Fibroblast of lung (primary cell): ENCODE measurements at regions not wholly inside any gene's neighbourhood (a gene's known extent, or its start where the extent isn't known, plus 50 kb on each side); places are given as distances from the start of the nearest gene placed in this dataset.

Experiments used
- DNase-seq, 2 donors: peaks; one replicate each; pipeline versions ENCODE4 v3.0.0 to v3.0.0-alpha.2; 2010; ENCODE audit warnings: low read depth in 2 of 2
- H2AFZ ChIP-seq: 2 replicates; pipeline ENCODE4 v1.5.1; 2012; ENCODE audit warnings: low read length, control low read depth, inconsistent platforms
- H3K27ac ChIP-seq: 2 replicates; pipeline ENCODE4 v1.5.1; 2011; ENCODE audit warnings: low read length, control low read depth; ENCODE audit not compliant: insufficient read depth
- H3K27me3 ChIP-seq: 2 replicates; pipeline ENCODE4 v1.5.1; 2011; ENCODE audit warnings: mild to moderate bottlenecking, low read length; ENCODE audit not compliant: control insufficient read depth, insufficient read depth
- H3K36me3 ChIP-seq: 2 replicates; pipeline ENCODE4 v1.5.1; 2011; ENCODE audit warnings: low read length; ENCODE audit not compliant: control insufficient read depth, insufficient read depth
- H3K4me1 ChIP-seq: 2 replicates; pipeline ENCODE4 v1.5.1; 2011; ENCODE audit warnings: low read length; ENCODE audit not compliant: control insufficient read depth, insufficient read depth; ENCODE audit errors: extremely low read depth
- H3K4me2 ChIP-seq: 2 replicates; pipeline ENCODE4 v1.5.1; 2011; ENCODE audit warnings: low read length, control low read depth; ENCODE audit not compliant: insufficient read depth; ENCODE audit errors: extremely low read depth
- H3K4me3 ChIP-seq, 4 experiments: fragments of 200-600 bp in 1 of 4; sonication (generic) in 1 of 4; replicated peaks in 1 of 4; 2 replicates each; pipeline ENCODE4 v1.5.1; 2011 to 2016; ENCODE audit warnings: low read length in 4 of 4, low read depth in 3 of 4, mild to moderate bottlenecking in 3 of 4, control low read depth in 2 of 4, inconsistent platforms in 1 of 4, mixed read lengths in 1 of 4; ENCODE audit not compliant: insufficient read depth in 1 of 4; ENCODE audit errors: control extremely low read depth in 1 of 4
- H3K79me2 ChIP-seq: 2 replicates; pipeline ENCODE4 v1.5.1; 2012; ENCODE audit warnings: mild to moderate bottlenecking, low read length, inconsistent platforms; ENCODE audit not compliant: control insufficient read depth, insufficient read depth
- H3K9ac ChIP-seq: 2 replicates; pipeline ENCODE4 v1.5.1; 2011; ENCODE audit warnings: mild to moderate bottlenecking, low read length, control low read depth; ENCODE audit not compliant: insufficient read depth
- H3K9me3 ChIP-seq: 2 replicates; pipeline ENCODE4 v1.5.1; 2012; ENCODE audit warnings: low read depth, low read length; ENCODE audit not compliant: control insufficient read depth, insufficient read depth
- H4K20me1 ChIP-seq: 2 replicates; pipeline ENCODE4 v1.5.1; 2011; ENCODE audit warnings: low read length; ENCODE audit not compliant: control insufficient read depth, insufficient read depth; ENCODE audit errors: extremely low read depth
- EZH2 ChIP-seq: IDR thresholded peaks from 2 replicates; pipeline ENCODE4 v1.5.1; 2012; ENCODE audit warnings: low read length, control low read depth, mild to moderate bottlenecking; ENCODE audit errors: missing control alignments
- TF ChIP-seq, protein P1 (sequence below), 2 donors: IDR thresholded peaks in 1 of 2; conservative IDR thresholded peaks in 1 of 2; 1 replicate in 1 of 2; 2 replicates in 1 of 2; pipeline ENCODE4 v1.5.1; 2011 to 2012; ENCODE audit warnings: low read length in 2 of 2, control low read depth in 1 of 2, inconsistent platforms in 1 of 2, low read depth in 1 of 2, mild to moderate bottlenecking in 1 of 2

DNA sequence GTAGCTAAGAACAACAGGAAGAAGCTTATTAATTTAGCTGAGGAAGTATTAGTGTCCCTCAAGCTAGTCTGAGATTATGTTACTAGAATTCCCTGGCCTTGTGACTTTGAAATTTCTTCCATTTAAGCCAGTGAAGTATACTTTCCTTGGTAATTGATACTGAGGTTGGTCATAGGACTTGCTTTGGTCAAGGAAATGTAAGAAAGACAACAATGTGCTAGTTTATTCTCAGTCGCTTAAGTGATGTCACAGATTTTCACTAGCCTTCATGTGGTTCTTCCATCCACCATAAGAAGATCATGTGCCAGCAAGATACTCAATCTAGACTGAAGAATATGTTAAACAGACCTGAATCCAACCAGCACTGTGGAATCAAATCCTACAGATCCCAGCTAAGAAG is 1140.1 kb downstream of the TECRL start:
- DNase-seq: no peak
- Histone ChIP-seq H3K4me2 (no peak overlapping the region), H3K27me3 (no peaks in the 10 kb centered on the region), H4K20me1 (no peaks in the 10 kb centered on the region), H3K4me1 (no peaks in the 10 kb centered on the region), H3K9me3 (no peaks in the 10 kb centered on the region), H3K36me3 (no peaks in the 10 kb centered on the region), H3K9ac (no peak overlapping the region), H3K27ac (no peak overlapping the region), H3K4me3 (no peak overlapping the region), H3K79me2 (no peaks in the 10 kb centered on the region), H2AFZ (no peak overlapping the region)
- TF ChIP-seq EZH2: no peak
- TF ChIP-seq, protein P1, sequence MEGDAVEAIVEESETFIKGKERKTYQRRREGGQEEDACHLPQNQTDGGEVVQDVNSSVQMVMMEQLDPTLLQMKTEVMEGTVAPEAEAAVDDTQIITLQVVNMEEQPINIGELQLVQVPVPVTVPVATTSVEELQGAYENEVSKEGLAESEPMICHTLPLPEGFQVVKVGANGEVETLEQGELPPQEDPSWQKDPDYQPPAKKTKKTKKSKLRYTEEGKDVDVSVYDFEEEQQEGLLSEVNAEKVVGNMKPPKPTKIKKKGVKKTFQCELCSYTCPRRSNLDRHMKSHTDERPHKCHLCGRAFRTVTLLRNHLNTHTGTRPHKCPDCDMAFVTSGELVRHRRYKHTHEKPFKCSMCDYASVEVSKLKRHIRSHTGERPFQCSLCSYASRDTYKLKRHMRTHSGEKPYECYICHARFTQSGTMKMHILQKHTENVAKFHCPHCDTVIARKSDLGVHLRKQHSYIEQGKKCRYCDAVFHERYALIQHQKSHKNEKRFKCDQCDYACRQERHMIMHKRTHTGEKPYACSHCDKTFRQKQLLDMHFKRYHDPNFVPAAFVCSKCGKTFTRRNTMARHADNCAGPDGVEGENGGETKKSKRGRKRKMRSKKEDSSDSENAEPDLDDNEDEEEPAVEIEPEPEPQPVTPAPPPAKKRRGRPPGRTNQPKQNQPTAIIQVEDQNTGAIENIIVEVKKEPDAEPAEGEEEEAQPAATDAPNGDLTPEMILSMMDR (conservative IDR thresholded peaks at IDR 0.05 in 1 of 2, IDR thresholded peaks at IDR 0.05 in 1 of 2; ENCODE audit: low read depth in 1 of 2, low read length in 2 of 2): no peak

DNA sequence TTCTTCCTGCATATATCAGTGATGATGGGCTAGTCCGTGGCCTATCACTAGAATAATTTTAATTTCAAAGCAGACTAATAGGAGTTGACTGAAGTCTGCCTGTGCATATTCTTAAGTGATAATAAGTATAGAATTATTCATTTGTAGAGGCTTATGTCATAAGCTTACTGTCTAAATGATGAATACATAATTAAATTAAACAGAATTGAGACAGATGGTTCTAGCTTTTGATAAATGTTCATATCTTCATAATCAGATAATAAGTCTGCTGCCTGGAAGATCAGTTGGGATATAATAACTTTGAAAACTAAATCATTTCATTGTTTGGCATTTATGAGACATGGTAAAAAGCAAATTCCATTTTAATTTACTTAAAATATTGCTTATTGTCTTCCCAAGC is 1175.6 kb downstream of the TECRL start:
- Histone ChIP-seq H3K4me2 (no peak overlapping the region), H4K20me1 (no peaks in the 10 kb centered on the region), H3K4me1 (no peaks in the 10 kb centered on the region), H3K9me3 (no peaks in the 10 kb centered on the region), H3K9ac (no peak overlapping the region), H3K27ac (no peak overlapping the region), H3K4me3 (no peak overlapping the region), H3K36me3 (no peaks in the 10 kb centered on the region), H3K27me3 (no peaks in the 10 kb centered on the region), H3K79me2 (no peaks in the 10 kb centered on the region), H2AFZ (no peak overlapping the region)
- TF ChIP-seq EZH2: no peak
- TF ChIP-seq, protein P1 (conservative IDR thresholded peaks at IDR 0.05 in 1 of 2, IDR thresholded peaks at IDR 0.05 in 1 of 2; ENCODE audit: low read depth in 1 of 2, low read length in 2 of 2): no peak
- no peak for DNase-seq

DNA sequence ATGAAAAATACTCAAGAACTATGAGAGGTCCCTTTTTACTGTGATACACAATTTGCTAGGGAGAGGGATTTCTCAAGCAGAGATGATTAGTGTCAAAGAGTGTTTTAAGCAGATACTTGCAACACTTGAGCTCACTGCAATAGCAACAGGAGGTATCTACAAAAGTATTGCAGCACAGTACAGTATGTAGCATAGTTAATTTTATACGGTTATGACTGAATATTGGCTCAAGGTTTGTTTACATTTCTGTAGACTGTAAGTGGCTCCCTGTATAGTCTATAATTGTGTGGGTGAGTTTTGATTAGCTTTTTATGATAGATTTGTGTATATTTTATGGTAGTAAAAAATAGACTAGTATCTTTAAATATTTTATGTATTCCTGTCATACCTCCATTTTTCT is 1177.2 kb downstream of the TECRL start:
- Histone ChIP-seq H3K4me2 (no peak overlapping the region), H3K4me3 (no peak overlapping the region), H3K9ac (no peak overlapping the region), H2AFZ (no peak overlapping the region), H3K9me3 (no peaks in the 10 kb centered on the region), H3K4me1 (no peaks in the 10 kb centered on the region), H3K79me2 (no peaks in the 10 kb centered on the region), H3K27ac (no peak overlapping the region), H4K20me1 (no peaks in the 10 kb centered on the region), H3K36me3 (no peaks in the 10 kb centered on the region), H3K27me3 (no peaks in the 10 kb centered on the region)
- TF ChIP-seq, protein P1 (conservative IDR thresholded peaks at IDR 0.05 in 1 of 2, IDR thresholded peaks at IDR 0.05 in 1 of 2; ENCODE audit: low read depth in 1 of 2, low read length in 2 of 2): no peak
- no peak for TF ChIP-seq EZH2
- no peak for DNase-seq
